ENCODE measurements at regions not wholly inside any gene's neighbourhood (a gene's known extent, or its start where the extent isn't known, plus 50 kb on each side); places are given as distances from the start of the nearest gene placed in this dataset.

DNA sequence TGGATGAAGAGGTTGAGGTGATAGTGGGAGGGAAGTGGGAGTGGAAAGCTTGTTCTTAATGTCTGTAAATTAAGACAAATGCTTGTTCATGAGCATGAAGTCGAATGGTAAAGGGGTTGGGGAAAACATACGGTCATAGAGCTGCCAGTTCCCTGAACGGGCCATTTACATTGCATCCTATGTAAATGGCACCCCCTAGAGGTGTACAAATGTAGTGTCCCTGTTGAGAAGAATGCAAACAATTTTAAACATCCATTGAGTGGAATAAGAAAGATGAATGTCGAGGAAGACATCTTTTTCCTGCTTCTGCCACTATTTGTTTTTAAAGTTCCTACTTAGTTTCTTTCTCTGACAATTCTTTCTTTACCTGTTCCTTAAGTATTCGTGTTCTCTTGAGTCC lies 155.7 kb downstream of the RDH14 start:
- Histone ChIP-seq H3K4me3 (ENCODE audit: extremely low read depth in 1 of 4, insufficient read depth in 2 of 4, low read depth in 3 of 4, low read length in 4 of 4) (no peak overlapping the region), H2AFZ (ENCODE audit: low read length) (no peak overlapping the region), H3K9ac (replicated peaks in 1 of 4; ENCODE audit: extremely low read depth in 1 of 4, low read depth in 3 of 4, low read length in 3 of 4) (no peak overlapping the region), H4K5ac (ENCODE audit: insufficient read length, low read depth, low read length) (no peak overlapping the region), H4K20me1 (replicated peaks in 1 of 2; ENCODE audit: control insufficient read depth in 1 of 2, insufficient read depth in 2 of 2, low read length in 2 of 2) (no peaks in the 10 kb centered on the region), H4K91ac (replicated peaks; ENCODE audit: insufficient read length, low read length) (no peak overlapping the region), H2AK5ac (ENCODE audit: low read depth, low read length) (no peak overlapping the region), H3K18ac (ENCODE audit: extremely low read depth, low read length) (0 out of 2 replicates have a peak overlapping the region, but pooled peaks have one; percentile 21), H3K36me3 (ENCODE audit: control insufficient read depth in 2 of 4, insufficient read depth in 4 of 4, low read length in 3 of 4) (no peaks in the 10 kb centered on the region), H2BK120ac (replicated peaks; ENCODE audit: low read depth, low read length) (no peak overlapping the region), H3K4me2 (ENCODE audit: insufficient read depth in 1 of 2, low read depth in 2 of 2, low read length in 2 of 2) (no peak overlapping the region), H3K14ac (ENCODE audit: insufficient read length) (no peak overlapping the region), H2BK15ac (ENCODE audit: low read length) (no peak overlapping the region), H3K4me1 (replicated peaks in 1 of 4; ENCODE audit: control insufficient read depth in 3 of 4, insufficient read depth in 4 of 4, low read length in 3 of 4) (no peaks in the 10 kb centered on the region), H3K9me3 (ENCODE audit: insufficient read depth in 2 of 2, low read depth in 1 of 2, low read length in 1 of 2) (no peaks in the 10 kb centered on the region; a peak in 1 of 4 replicates), H3K56ac (replicated peaks; ENCODE audit: insufficient read length, low read depth, low read length) (no peak overlapping the region), H4K8ac (ENCODE audit: extremely low read depth, insufficient read depth, low read length) (no peak overlapping the region), H3K79me2 (ENCODE audit: control insufficient read depth in 1 of 2, insufficient read depth in 2 of 2, low read length in 2 of 2) (no peaks in the 10 kb centered on the region), H2BK5ac (ENCODE audit: low read depth, low read length) (no peak overlapping the region), H3K23ac (ENCODE audit: insufficient read length) (no peak overlapping the region), H2BK20ac (ENCODE audit: low read length) (no peak overlapping the region), H3K23me2 (ENCODE audit: low read depth, low read length) (no peaks in the 10 kb centered on the region), H2BK12ac (ENCODE audit: low read depth, low read length) (no peak overlapping the region), H3K27ac (ENCODE audit: low read depth, low read length) (no peak overlapping the region), H3K27me3 (replicated peaks in 1 of 4; ENCODE audit: control insufficient read depth in 3 of 4, extremely low read depth in 1 of 4, insufficient read depth in 3 of 4, low read length in 3 of 4) (no peaks in the 10 kb centered on the region), H3K79me1 (ENCODE audit: low read depth, low read length) (no peaks in the 10 kb centered on the region), H3K4ac (replicated peaks; ENCODE audit: insufficient read length, low read depth, low read length) (no peak overlapping the region)
- no peak for DNase-seq (ENCODE audit: low read depth in 1 of 2, low spot score in 2 of 2)
- TF ChIP-seq, protein P1, sequence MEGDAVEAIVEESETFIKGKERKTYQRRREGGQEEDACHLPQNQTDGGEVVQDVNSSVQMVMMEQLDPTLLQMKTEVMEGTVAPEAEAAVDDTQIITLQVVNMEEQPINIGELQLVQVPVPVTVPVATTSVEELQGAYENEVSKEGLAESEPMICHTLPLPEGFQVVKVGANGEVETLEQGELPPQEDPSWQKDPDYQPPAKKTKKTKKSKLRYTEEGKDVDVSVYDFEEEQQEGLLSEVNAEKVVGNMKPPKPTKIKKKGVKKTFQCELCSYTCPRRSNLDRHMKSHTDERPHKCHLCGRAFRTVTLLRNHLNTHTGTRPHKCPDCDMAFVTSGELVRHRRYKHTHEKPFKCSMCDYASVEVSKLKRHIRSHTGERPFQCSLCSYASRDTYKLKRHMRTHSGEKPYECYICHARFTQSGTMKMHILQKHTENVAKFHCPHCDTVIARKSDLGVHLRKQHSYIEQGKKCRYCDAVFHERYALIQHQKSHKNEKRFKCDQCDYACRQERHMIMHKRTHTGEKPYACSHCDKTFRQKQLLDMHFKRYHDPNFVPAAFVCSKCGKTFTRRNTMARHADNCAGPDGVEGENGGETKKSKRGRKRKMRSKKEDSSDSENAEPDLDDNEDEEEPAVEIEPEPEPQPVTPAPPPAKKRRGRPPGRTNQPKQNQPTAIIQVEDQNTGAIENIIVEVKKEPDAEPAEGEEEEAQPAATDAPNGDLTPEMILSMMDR (IDR thresholded peaks at IDR 0.05; ENCODE audit: control extremely low read depth in 1 of 3, insufficient read depth in 1 of 3, low read depth in 1 of 3, low read length in 3 of 3) = peak in 2 of 3 experiments; percentile 48 to 73; a peak in 3 of 4 replicates
- TF ChIP-seq CBX8 (IDR thresholded peaks at IDR 0.05; ENCODE audit: borderline replicate concordance, low read depth, low read length) = no peak
- peak; percentile 49; the same call in 1 of the 2 replicates for TF ChIP-seq YY1 (IDR thresholded peaks at IDR 0.05; ENCODE audit: low read depth, low read length)
- TF ChIP-seq POLR2A (IDR thresholded peaks at IDR 0.05; ENCODE audit: control extremely low read depth in 1 of 2, low read depth in 2 of 2, low read length in 2 of 2) = no peak
- no peak for TF ChIP-seq NANOG (IDR thresholded peaks at IDR 0.05; ENCODE audit: insufficient read depth, low read depth, low read length, poor library complexity, severe bottlenecking)
- TF ChIP-seq TBP (IDR thresholded peaks at IDR 0.05; ENCODE audit: low read depth, low read length) = no peak
- TF ChIP-seq, protein P2, sequence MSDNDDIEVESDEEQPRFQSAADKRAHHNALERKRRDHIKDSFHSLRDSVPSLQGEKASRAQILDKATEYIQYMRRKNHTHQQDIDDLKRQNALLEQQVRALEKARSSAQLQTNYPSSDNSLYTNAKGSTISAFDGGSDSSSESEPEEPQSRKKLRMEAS (IDR thresholded peaks at IDR 0.05) = no peak
- TF ChIP-seq GTF2F1 (IDR thresholded peaks at IDR 0.05; ENCODE audit: borderline replicate concordance, low read depth, low read length) = no peak
- peak; percentile 96 for TF ChIP-seq TEAD4 (IDR thresholded peaks at IDR 0.05; ENCODE audit: low read depth, low read length)
- TF ChIP-seq RAD21 (IDR thresholded peaks at IDR 0.05 in 1 of 2, conservative IDR thresholded peaks at IDR 0.05 in 1 of 2; ENCODE audit: low read depth in 2 of 2, low read length in 2 of 2) = peak; percentile 42 to 54
- TF ChIP-seq MAFK (IDR thresholded peaks at IDR 0.05; ENCODE audit: low read depth, low read length) = no peak
- POLR2A ChIA-PET (ENCODE audit: partially characterized antibody) = no interaction called here
- peak; percentile 86 for FAIRE-seq
- WGBS, 2 experiments (ENCODE audit: extremely low coverage in 1 of 2, insufficient coverage in 1 of 2, insufficient read length in 1 of 2, insufficient replicate concordance in 2 of 2, low coverage in 1 of 2, low lambda C conversion rate in 2 of 2, missing lambda C conversion rate in 1 of 2) = 74% methylated on average over 5 of the region's 5 CpGs; no CpG with 5 or more reads in 1 of the 2 experiments
- CTCF ChIA-PET (ENCODE audit: partially characterized antibody) = interaction anchor here (0.7 to 2.8 kb wide), 24 partner anchors 9 to 553 kb away, joined by 3 to 32 read pairs (median 3); no protein-coding TSS in a partner anchor
